Right lobe of liver (tissue), 4 donors: ENCODE measurements at regions not wholly inside any gene's neighbourhood (a gene's known extent, or its start where the extent isn't known, plus 50 kb on each side); places are given as distances from the start of the nearest gene placed in this dataset.

ENCODE experiments used
- POLR2A ChIP-seq: fragments of 450-650 bp; IDR thresholded peaks from one replicate; pipeline ENCODE4 v1.6.1; 2017; ENCODE audit warnings: antibody characterized with exemption, mild to moderate bottlenecking
- TF ChIP-seq, protein P1 (sequence below), 4 donors: fragments of 200-600 bp in 3 of 4; fragments of 450-650 bp in 1 of 4; IDR thresholded peaks; one replicate each; pipeline versions ENCODE4 v1.5.1 to v1.8.0; 2016 to 2022; ENCODE audit warnings: antibody characterized with exemption in 4 of 4, mild to moderate bottlenecking in 2 of 4
- donor health status: DM: no; HTN: no; CAD: no.
- donor health status: DM: no; HTN: no; CAD: no.
- donor health status: DM: no; HTN: yes; CAD: no.

DNA sequence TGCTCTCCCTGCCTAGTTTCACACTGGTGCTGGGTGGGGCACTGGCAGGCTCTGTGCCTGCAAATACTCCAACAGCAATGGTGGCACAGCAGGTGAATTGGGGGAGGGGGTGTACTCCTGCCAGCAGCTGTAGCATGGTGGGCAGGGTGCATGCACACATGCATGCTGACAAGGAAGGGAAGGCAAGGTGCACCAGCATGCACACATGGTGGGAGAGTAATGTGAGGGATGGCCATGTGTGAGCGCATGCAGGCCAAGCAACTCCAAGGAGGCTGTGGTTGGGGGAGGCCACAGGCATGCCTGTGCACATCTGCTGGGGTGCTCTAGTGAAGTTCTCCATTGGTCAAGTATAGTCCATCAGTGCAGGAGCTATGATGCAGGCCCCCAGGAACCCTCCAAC is 54.5 kb upstream of the INPP4B start:
- TF ChIP-seq, protein P1, sequence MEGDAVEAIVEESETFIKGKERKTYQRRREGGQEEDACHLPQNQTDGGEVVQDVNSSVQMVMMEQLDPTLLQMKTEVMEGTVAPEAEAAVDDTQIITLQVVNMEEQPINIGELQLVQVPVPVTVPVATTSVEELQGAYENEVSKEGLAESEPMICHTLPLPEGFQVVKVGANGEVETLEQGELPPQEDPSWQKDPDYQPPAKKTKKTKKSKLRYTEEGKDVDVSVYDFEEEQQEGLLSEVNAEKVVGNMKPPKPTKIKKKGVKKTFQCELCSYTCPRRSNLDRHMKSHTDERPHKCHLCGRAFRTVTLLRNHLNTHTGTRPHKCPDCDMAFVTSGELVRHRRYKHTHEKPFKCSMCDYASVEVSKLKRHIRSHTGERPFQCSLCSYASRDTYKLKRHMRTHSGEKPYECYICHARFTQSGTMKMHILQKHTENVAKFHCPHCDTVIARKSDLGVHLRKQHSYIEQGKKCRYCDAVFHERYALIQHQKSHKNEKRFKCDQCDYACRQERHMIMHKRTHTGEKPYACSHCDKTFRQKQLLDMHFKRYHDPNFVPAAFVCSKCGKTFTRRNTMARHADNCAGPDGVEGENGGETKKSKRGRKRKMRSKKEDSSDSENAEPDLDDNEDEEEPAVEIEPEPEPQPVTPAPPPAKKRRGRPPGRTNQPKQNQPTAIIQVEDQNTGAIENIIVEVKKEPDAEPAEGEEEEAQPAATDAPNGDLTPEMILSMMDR (IDR thresholded peaks at IDR 0.05): no peak
- no peak for TF ChIP-seq POLR2A
